ENCODE measurements at regions not wholly inside any gene's neighbourhood (a gene's known extent, or its start where the extent isn't known, plus 50 kb on each side); places are given as distances from the start of the nearest gene placed in this dataset.

DNA sequence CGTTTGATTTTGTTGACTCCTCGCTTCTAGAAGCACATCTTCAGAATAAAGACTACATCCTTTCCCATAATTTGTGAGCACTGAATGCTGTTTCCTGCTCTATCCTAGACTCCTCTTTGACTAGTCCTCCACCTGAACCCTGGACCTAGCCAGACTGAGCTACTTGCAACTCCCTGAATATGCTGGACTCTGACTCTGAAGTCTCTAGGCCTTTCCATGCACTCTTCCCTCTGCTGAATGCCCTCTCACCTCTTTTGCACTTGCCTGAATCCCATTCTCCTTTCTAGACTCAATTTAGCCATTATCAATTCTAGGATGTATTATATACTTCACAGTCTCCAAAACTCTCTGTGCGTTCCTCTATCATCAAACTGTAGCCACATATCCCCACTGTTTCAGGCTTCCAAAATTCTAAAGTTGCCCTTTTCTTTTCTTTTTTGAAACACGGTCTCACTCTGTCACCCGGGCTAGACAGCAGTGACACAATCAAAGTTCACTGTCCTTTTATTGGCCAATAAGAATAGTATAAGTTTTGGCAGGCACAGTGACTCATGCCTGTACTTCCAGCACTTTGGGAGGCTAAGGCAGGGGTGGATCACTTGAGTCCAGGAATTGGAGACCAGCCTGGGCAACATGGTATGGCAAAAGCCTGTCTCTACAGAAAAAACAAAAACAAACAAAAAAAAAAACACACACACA is 127.0 kb downstream of the LTN1 start:
- Histone ChIP-seq H3K4me3 (no peak overlapping the region), H3K27ac (no peak overlapping the region), H3K4me1 (ENCODE audit: control insufficient read depth in 1 of 2, low read depth in 2 of 2) (peaks cover 6% of the 10 kb centered on the region in 2 donors), H3K27me3 (replicated peaks; ENCODE audit: insufficient read depth) (no peaks in the 10 kb centered on the region), H3K36me3 (no peaks in the 10 kb centered on the region), H3K9me3 (no peaks in the 10 kb centered on the region)
- ATAC-seq (ENCODE audit: insufficient number of reproducible peaks, low FRiP score, low read depth) (no peak), DNase-seq (ENCODE audit: low spot score) (no peak)
- no peak for TF ChIP-seq CTCF (IDR thresholded peaks at IDR 0.05)

- H3K4me1 ChIP-seq (ENCODE audit: control insufficient read depth in 1 of 2, low read depth in 2 of 2): peaks cover 3 to 16% of the 10 kb centered on the region in 2 donors
- DNase-seq (ENCODE audit: low spot score) (no peak), ATAC-seq (ENCODE audit: insufficient number of reproducible peaks, low FRiP score, low read depth) (no peak)
- no peaks in the 10 kb centered on the region for H3K36me3 ChIP-seq
- no peaks in the 10 kb centered on the region for H3K27me3 ChIP-seq (replicated peaks; ENCODE audit: insufficient read depth)
- no peaks in the 10 kb centered on the region for H3K9me3 ChIP-seq
- no peak for TF ChIP-seq CTCF (IDR thresholded peaks at IDR 0.05)
- H3K27ac ChIP-seq: no peak overlapping the region
- H3K4me3 ChIP-seq: no peak overlapping the region
Observed at GRCh38 chr21:28858424-28858823, 134.3 kb downstream of the LTN1 start.

- TF ChIP-seq CTCF (IDR thresholded peaks at IDR 0.05): no peak
- H3K9me3 ChIP-seq: no peaks in the 10 kb centered on the region
- no peaks in the 10 kb centered on the region for H3K27me3 ChIP-seq (replicated peaks; ENCODE audit: insufficient read depth)
- ATAC-seq (ENCODE audit: insufficient number of reproducible peaks, low FRiP score, low read depth) (no peak), DNase-seq (ENCODE audit: low spot score) (no peak)
- no peak overlapping the region for H3K27ac ChIP-seq
- H3K4me3 ChIP-seq: no peak overlapping the region
- peaks cover 3 to 16% of the 10 kb centered on the region in 2 donors for H3K4me1 ChIP-seq (ENCODE audit: control insufficient read depth in 1 of 2, low read depth in 2 of 2)
- H3K36me3 ChIP-seq: no peaks in the 10 kb centered on the region
Observed at GRCh38 chr21:28857752-28858151, 134.9 kb downstream of the LTN1 start.

DNA sequence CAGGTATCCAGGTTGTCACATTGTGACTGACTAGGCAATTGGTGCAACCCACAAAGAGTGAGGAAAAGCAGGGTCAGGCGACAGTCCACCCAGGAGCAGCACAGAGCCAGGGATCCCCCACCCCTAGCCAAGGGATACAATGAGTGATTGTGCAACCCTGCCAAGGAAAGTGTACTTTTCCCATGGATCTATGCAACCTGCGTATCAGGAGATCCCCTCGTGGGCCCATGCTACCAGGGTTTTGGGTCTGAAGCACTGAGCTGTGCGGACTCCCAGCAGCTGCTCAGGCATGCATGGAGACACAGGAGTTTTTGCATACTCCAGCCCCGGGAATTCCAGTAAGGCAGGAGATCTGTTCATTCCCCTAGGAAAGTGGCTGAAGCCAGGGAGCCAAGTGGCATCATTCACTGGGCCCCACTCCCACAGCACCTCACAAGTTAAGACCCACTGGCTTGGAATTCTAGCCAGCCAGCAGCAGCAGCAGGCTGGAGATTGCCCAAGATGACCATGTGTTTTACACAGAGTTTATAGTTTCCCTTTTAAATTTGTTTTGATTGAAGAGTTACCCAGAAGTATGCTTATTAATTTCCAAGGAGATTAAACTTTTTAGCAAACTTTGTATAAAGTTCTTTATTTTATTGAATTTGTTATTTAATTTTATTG is 136.0 kb downstream of the LTN1 start:
- no peaks in the 10 kb centered on the region for H3K9me3 ChIP-seq
- H3K27ac ChIP-seq: no peak overlapping the region
- no peaks in the 10 kb centered on the region for H3K36me3 ChIP-seq
- TF ChIP-seq CTCF (IDR thresholded peaks at IDR 0.05): no peak
- peaks cover 3 to 16% of the 10 kb centered on the region in 2 donors for H3K4me1 ChIP-seq (ENCODE audit: control insufficient read depth in 1 of 2, low read depth in 2 of 2)
- ATAC-seq (ENCODE audit: insufficient number of reproducible peaks, low FRiP score, low read depth) (no peak), DNase-seq (ENCODE audit: low spot score) (no peak)
- H3K27me3 ChIP-seq (replicated peaks; ENCODE audit: insufficient read depth): no peaks in the 10 kb centered on the region
- H3K4me3 ChIP-seq: peak overlapping the region; percentile 20

DNA sequence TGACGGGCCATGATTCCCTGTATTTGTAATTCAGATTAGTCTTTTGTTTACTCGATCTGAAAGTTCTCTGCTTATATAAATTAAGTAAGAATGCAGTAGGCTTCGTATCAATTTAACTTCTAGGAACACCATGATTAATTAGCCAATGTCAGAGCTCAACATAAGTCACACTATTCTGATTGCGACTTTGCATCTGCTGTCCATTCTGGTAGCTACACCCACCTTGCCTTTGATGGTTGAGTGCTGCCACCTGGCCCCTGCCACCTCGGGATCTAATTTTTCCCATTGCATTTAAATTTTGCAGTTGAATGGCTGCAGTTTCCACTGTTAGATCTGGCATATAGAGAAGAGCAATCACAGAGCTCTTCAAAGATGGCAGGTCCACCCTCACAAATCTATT is 140.0 kb downstream of the LTN1 start:
- no peaks in the 10 kb centered on the region for H3K9me3 ChIP-seq
- ATAC-seq (ENCODE audit: insufficient number of reproducible peaks, low FRiP score, low read depth) (no peak), DNase-seq (ENCODE audit: low spot score) (no peak)
- H3K27ac ChIP-seq: no peak overlapping the region
- no peak overlapping the region for H3K4me3 ChIP-seq
- H3K4me1 ChIP-seq (ENCODE audit: control insufficient read depth in 1 of 2, low read depth in 2 of 2): peaks cover 3 to 11% of the 10 kb centered on the region in 2 donors
- no peaks in the 10 kb centered on the region for H3K36me3 ChIP-seq
- no peaks in the 10 kb centered on the region for H3K27me3 ChIP-seq (replicated peaks; ENCODE audit: insufficient read depth)
- no peak for TF ChIP-seq CTCF (IDR thresholded peaks at IDR 0.05)

Measured in thoracic aorta (tissue), 2 donors.